Dendritic cell treated with granulocyte-macrophage colony-stimulating factor and Interleukin-4, amounts not matched to agents 40 ng/mL and 50 ng/mL, for 4 days (primary cell): ENCODE measurements at regions not wholly inside any gene's neighbourhood (a gene's known extent, or its start where the extent isn't known, plus 50 kb on each side); places are given as distances from the start of the nearest gene placed in this dataset.

Experiments
- H3K27ac Mint-ChIP-seq: one replicate; pipeline ENCODE4 v1.8.0; 2022; ENCODE audit warnings: mild to moderate bottlenecking, mixed read lengths
- H3K27me3 Mint-ChIP-seq: one replicate; pipeline ENCODE4 v1.8.0; 2022; ENCODE audit warnings: mild to moderate bottlenecking, mixed read lengths
- H3K36me3 Mint-ChIP-seq: one replicate; pipeline ENCODE4 v1.8.0; 2022; ENCODE audit warnings: low read depth, mixed read lengths
- H3K4me1 Mint-ChIP-seq: one replicate; pipeline ENCODE4 v1.8.0; 2022; ENCODE audit warnings: low read depth, mixed read lengths
- H3K4me3 Mint-ChIP-seq: one replicate; pipeline ENCODE4 v1.8.0; 2022; ENCODE audit warnings: mild to moderate bottlenecking, moderate library complexity, mixed read lengths
- H3K9me3 Mint-ChIP-seq: one replicate; pipeline ENCODE4 v1.8.0; 2022; ENCODE audit warnings: mixed read lengths
- intact Hi-C: fragments of 100-400 bp; cut with micrococcal nuclease; formaldehyde crosslinking; loops from one replicate; pipeline ENCODE4 v1.15.0; 2022

GRCh38 chr5:77839691-77840090 is 63.6 kb upstream of the TBCA start:
- H3K4me3 Mint-ChIP-seq, result no peak overlapping the region
- H3K27me3 Mint-ChIP-seq, result peaks cover 27% of the 10 kb centered on the region
- H3K36me3 Mint-ChIP-seq, result no peaks in the 10 kb centered on the region
- peaks cover 12% of the 10 kb centered on the region for H3K4me1 Mint-ChIP-seq
- no peaks in the 10 kb centered on the region for H3K9me3 Mint-ChIP-seq
- intact Hi-C loops, result no loop called here
- no peak overlapping the region for H3K27ac Mint-ChIP-seq

DNA sequence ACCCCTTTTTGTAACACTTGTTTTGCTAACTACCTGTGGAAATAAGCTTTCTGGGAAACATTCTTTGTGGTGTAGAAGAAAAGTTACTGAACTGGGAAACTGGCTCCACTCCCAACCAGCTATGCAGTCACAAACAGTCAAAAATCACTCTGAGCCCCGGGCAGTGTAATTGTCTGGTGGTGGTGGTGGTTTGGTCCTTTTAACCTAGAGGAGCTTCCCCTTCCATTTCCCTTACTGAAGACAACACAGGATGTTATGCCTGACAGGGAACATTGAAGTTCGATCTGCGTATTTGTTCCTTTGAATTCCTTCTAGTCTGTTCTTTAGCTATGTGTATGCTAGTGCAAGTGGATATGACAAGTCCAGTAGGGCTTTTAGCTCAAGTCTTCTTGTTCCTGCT is 56.8 kb upstream of the TBCA start:
- no peaks in the 10 kb centered on the region for H3K36me3 Mint-ChIP-seq
- no peaks in the 10 kb centered on the region for H3K4me1 Mint-ChIP-seq
- intact Hi-C loops, result no loop called here
- H3K27me3 Mint-ChIP-seq, result peaks cover 4% of the 10 kb centered on the region
- H3K9me3 Mint-ChIP-seq, result no peaks in the 10 kb centered on the region
- H3K27ac Mint-ChIP-seq, result no peak overlapping the region
- no peak overlapping the region for H3K4me3 Mint-ChIP-seq

DNA sequence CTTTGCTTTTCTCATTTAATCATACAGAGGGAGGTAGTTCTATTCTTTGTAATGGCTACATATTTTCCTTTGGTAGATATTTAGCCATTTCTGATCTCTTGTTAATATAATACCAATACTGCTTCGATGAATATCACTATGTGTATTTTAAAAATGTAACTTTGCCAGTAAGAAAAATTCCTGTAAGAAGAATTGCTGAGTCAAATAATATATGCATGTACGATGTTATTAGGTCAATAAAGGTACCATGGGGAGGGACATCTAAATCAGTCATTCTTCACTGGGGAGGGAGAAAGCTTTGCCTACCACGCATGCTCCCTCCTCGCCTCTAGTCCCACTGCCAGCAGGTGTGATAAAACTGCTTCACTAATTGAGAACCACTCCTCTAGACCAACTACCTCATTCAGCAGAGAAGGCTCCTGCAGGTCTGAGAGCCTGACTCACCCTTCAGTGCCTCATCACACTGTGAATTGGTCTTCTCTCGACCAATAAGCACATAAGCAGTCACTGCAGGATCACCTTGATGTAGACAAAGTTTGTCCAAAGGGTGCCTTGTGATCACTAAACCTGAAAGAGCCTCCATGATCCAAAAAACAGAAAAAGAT is 56.1 kb upstream of the TBCA start:
- Mint-ChIP-seq H3K4me3 (no peak overlapping the region), H3K27ac (no peak overlapping the region)

GRCh38 chr5:77828445-77828844 is 52.3 kb upstream of the TBCA start:
- intact Hi-C loops, result no loop called here
- peaks cover 8% of the 10 kb centered on the region for H3K27me3 Mint-ChIP-seq

More for the DNA sequence above, 56.1 kb upstream of the TBCA start:
- no peaks in the 10 kb centered on the region for H3K36me3 Mint-ChIP-seq
- intact Hi-C loops, result no loop called here
- H3K9me3 Mint-ChIP-seq, result no peaks in the 10 kb centered on the region
- no peaks in the 10 kb centered on the region for H3K4me1 Mint-ChIP-seq
- H3K27me3 Mint-ChIP-seq, result peaks cover 6% of the 10 kb centered on the region

More at GRCh38 chr5:77828445-77828844, 52.3 kb upstream of the TBCA start:
- no peaks in the 10 kb centered on the region for H3K9me3 Mint-ChIP-seq
- H3K4me1 Mint-ChIP-seq, result no peaks in the 10 kb centered on the region
- no peaks in the 10 kb centered on the region for H3K36me3 Mint-ChIP-seq
- H3K27ac Mint-ChIP-seq, result no peak overlapping the region
- H3K4me3 Mint-ChIP-seq, result no peak overlapping the region
